GM23248 (cell line): ENCODE measurements at regions not wholly inside any gene's neighbourhood (a gene's known extent, or its start where the extent isn't known, plus 50 kb on each side); places are given as distances from the start of the nearest gene placed in this dataset.

Experiments used
- EZH2 ChIP-seq: fragments of 200-600 bp; sonication (generic); IDR thresholded peaks from 2 replicates; pipeline ENCODE4 v1.6.1; 2018; ENCODE audit warnings: antibody characterized with exemption, mild to moderate bottlenecking; ENCODE audit not compliant: insufficient read depth, poor library complexity, severe bottlenecking
- EZH2phosphoT487 ChIP-seq: fragments of 200-600 bp; sonication (generic); IDR thresholded peaks from 2 replicates; pipeline ENCODE4 v1.6.1; 2018; ENCODE audit warnings: antibody characterized with exemption, moderate library complexity, mild to moderate bottlenecking, low read depth; ENCODE audit not compliant: insufficient read depth

- TF ChIP-seq EZH2 (no peak), EZH2phosphoT487 (no peak)
Measured at GRCh38 chr7:25711940-25712339, 440.1 kb upstream of the NFE2L3 start.
